CD8-positive, alpha-beta memory T cell (primary cell): ENCODE measurements at regions not wholly inside any gene's neighbourhood (a gene's known extent, or its start where the extent isn't known, plus 50 kb on each side); places are given as distances from the start of the nearest gene placed in this dataset.
"Not testable (repeated sequence)": the region's sequence is repeated elsewhere in the genome, so short reads cannot be mapped to it uniquely, and the experiment has no call there.

Experiments
- CTCF ChIA-PET: fragments of 350-600 bp; sonication (Branson Sonifier 250); formaldehyde crosslinking; loops from one replicate; lab custom pipeline; 2021; ENCODE audit warnings: antibody characterized with exemption; lab: Charles Lee
- POLR2A ChIA-PET: fragments of 350-600 bp; sonication (Branson Sonifier 250); formaldehyde crosslinking; loops from one replicate; lab custom pipeline; 2021; ENCODE audit warnings: antibody characterized with exemption; lab: Charles Lee
- DNase-seq, 5 donors: peaks; one replicate each; pipeline versions ENCODE4 v3.0.0 to v3.0.0-alpha.2; 2020 to 2022; ENCODE audit warnings: mixed read lengths in 1 of 5
- H3K27ac ChIP-seq: one replicate; pipeline ENCODE4 v1.7.0; 2013; ENCODE audit warnings: low read depth, mild to moderate bottlenecking, low read length, moderate library complexity
- H3K27me3 ChIP-seq: 2 replicates; pipeline ENCODE4 v1.7.0; 2013; ENCODE audit warnings: low read length, mild to moderate bottlenecking; ENCODE audit not compliant: insufficient read depth, poor library complexity, severe bottlenecking
- H3K36me3 ChIP-seq: 2 replicates; pipeline ENCODE4 v1.7.0; 2013; ENCODE audit warnings: mild to moderate bottlenecking, low read length, moderate library complexity; ENCODE audit not compliant: insufficient read depth
- H3K4me1 ChIP-seq: 2 replicates; pipeline ENCODE4 v1.7.0; 2013; ENCODE audit warnings: mild to moderate bottlenecking, low read length, moderate library complexity; ENCODE audit not compliant: insufficient read depth
- H3K4me3 ChIP-seq: 2 replicates; pipeline ENCODE4 v1.7.0; 2013; ENCODE audit warnings: mild to moderate bottlenecking, low read length
- H3K9me3 ChIP-seq: 2 replicates; pipeline ENCODE4 v1.7.0; 2013; ENCODE audit warnings: mild to moderate bottlenecking, low read length
- H3K27ac Mint-ChIP-seq, 8 donors: one replicate each; pipeline ENCODE4 v1.8.0; 2020 to 2021; ENCODE audit warnings: mixed read lengths in 8 of 8, mild to moderate bottlenecking in 6 of 8, inconsistent platforms in 3 of 8, moderate library complexity in 3 of 8
- H3K27me3 Mint-ChIP-seq, 2 donors: one replicate each; pipeline ENCODE4 v1.8.0; 2020 to 2021; ENCODE audit warnings: mixed read lengths in 2 of 2, mild to moderate bottlenecking in 1 of 2, moderate library complexity in 1 of 2
- H3K36me3 Mint-ChIP-seq, 3 donors: one replicate each; pipeline ENCODE4 v1.8.0; 2020 to 2021; ENCODE audit warnings: mixed read lengths in 3 of 3, inconsistent platforms in 1 of 3, mild to moderate bottlenecking in 1 of 3
- H3K4me1 Mint-ChIP-seq, 3 donors: one replicate each; pipeline ENCODE4 v1.8.0; 2020 to 2021; ENCODE audit warnings: mixed read lengths in 3 of 3, inconsistent platforms in 1 of 3, mild to moderate bottlenecking in 1 of 3
- H3K4me3 Mint-ChIP-seq, 7 donors: one replicate each; pipeline ENCODE4 v1.8.0; 2020 to 2021; ENCODE audit warnings: mixed read lengths in 7 of 7, mild to moderate bottlenecking in 6 of 7, moderate library complexity in 4 of 7, inconsistent platforms in 2 of 7
- H3K9me3 Mint-ChIP-seq, 5 donors: one replicate each; pipeline ENCODE4 v1.8.0; 2020 to 2022; ENCODE audit warnings: mixed read lengths in 5 of 5, mild to moderate bottlenecking in 3 of 5, moderate library complexity in 2 of 5, inconsistent platforms in 1 of 5

DNA sequence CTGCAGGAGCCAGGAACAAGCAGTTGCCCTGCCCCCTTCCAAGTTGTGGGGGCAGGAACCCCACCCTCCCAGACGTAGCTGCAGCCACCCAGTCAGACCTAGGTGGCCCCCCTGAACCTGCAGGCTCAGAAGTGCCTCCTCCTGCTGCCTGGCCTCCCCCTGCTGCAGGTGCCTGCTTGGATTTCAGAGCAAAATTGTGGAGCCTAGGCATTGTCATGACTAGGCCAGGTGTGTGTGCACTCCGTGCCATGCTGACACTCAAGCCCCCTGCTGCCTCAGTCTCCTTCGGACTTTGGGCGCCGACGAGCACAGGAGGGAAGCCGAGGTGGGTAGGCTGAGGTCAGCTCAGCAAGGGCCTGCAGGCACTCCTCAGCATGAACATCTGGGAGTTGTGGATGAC, 733.9 kb upstream of the ZWINT start:
- DNase-seq: no peak
- Mint-ChIP-seq H3K4me3 (no peak overlapping the region), H3K27ac (no peak overlapping the region), H3K27me3 (no peaks in the 10 kb centered on the region), H3K4me1 (no peaks in the 10 kb centered on the region), H3K36me3 (no peaks in the 10 kb centered on the region), H3K9me3 (peaks cover 0 to 18% (median 9%) of the 10 kb centered on the region in 5 donors)
- ChIA-PET POLR2A (no interaction called here), CTCF (no interaction called here)
- Histone ChIP-seq H3K36me3 (no peaks in the 10 kb centered on the region), H3K4me3 (no peak overlapping the region), H3K27me3 (no peaks in the 10 kb centered on the region), H3K9me3 (no peaks in the 10 kb centered on the region), H3K27ac (no peak overlapping the region), H3K4me1 (no peaks in the 10 kb centered on the region)

DNA sequence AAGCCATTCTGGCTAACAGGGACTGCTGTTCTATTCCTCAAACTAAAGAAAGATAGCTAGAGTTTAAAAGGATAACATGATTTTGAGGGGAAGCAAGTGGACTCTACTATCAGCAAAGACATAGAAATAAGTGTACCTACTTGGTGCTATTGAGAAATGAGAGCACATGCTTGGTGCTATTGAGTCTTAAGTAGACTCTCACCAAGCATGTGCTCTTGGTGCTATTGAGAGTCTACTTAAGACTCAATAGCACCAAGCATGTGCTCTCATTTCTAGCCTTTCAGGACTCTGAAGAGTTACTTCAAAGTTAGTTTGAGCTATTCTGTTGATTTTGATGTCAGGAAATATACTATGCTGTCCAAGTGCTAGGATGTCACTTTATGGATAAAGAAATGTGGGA, 733.0 kb upstream of the ZWINT start:
- no peak for DNase-seq
- H3K27me3 Mint-ChIP-seq: no peaks in the 10 kb centered on the region
- H3K27ac Mint-ChIP-seq: no peak overlapping the region
- no peak overlapping the region for H3K4me3 Mint-ChIP-seq
- Histone ChIP-seq H3K4me3 (no peak overlapping the region), H3K9me3 (no peaks in the 10 kb centered on the region), H3K27ac (no peak overlapping the region), H3K36me3 (no peaks in the 10 kb centered on the region), H3K27me3 (no peaks in the 10 kb centered on the region), H3K4me1 (no peaks in the 10 kb centered on the region)
- ChIA-PET CTCF (no interaction called here), POLR2A (no interaction called here)
- no peaks in the 10 kb centered on the region for H3K36me3 Mint-ChIP-seq
- H3K4me1 Mint-ChIP-seq: no peaks in the 10 kb centered on the region
- H3K9me3 Mint-ChIP-seq: peaks cover 0 to 21% (median 9%) of the 10 kb centered on the region in 5 donors

DNA sequence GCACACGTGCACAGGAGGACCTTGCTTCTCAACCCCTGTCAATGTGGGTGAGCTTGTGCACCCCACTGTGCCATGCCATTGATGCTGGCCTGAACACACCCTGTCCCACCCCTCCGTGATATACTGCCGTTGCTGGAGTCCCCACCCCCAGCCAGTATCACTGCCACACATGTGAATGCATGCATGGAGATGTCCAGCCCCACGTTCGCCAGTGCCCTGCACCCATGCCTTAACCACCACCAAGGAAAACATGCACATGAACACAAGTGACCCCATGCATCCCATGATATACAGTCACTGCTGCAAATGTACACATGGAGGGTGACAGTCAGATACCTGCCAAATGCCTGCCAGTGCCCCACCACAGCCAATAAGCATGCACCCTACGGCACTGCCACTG, 692.5 kb upstream of the ZWINT start:
- Mint-ChIP-seq H3K4me1 (no peaks in the 10 kb centered on the region), H3K4me3 (no peak overlapping the region), H3K27ac (no peak overlapping the region), H3K36me3 (no peaks in the 10 kb centered on the region), H3K27me3 (no peaks in the 10 kb centered on the region), H3K9me3 (peaks cover 4 to 40% (median 16%) of the 10 kb centered on the region in 5 donors)
- ChIA-PET CTCF (no interaction called here), POLR2A (no interaction called here)
- Histone ChIP-seq H3K9me3 (no peaks in the 10 kb centered on the region), H3K4me1 (no peaks in the 10 kb centered on the region), H3K27me3 (no peaks in the 10 kb centered on the region), H3K36me3 (no peaks in the 10 kb centered on the region), H3K27ac (no peak overlapping the region), H3K4me3 (no peak overlapping the region)
- no peak for DNase-seq

DNA sequence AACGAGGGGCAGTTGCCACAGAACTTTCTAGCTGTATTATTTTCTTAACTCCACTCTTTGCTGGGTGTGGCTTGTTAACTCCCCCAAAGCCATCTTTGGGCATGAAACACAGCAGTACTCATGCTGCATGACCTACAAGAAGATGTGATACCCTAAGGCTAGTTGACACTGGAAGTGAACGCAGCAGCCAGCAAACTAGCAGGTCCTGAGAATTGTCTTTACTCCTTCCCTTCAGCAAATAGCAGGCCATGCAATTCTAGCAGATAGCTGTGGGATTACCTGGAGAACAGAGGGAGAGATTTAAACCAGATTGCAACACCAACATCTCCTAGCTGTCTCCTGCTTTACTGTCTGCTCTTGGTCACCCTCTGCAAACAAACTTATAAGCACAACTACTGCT, 688.0 kb upstream of the ZWINT start:
- Histone ChIP-seq H3K4me3 (no peak overlapping the region), H3K4me1 (no peaks in the 10 kb centered on the region), H3K9me3 (no peaks in the 10 kb centered on the region), H3K27ac (no peak overlapping the region), H3K27me3 (no peaks in the 10 kb centered on the region), H3K36me3 (no peaks in the 10 kb centered on the region)
- no peak overlapping the region for H3K4me3 Mint-ChIP-seq
- ChIA-PET CTCF (no interaction called here), POLR2A (no interaction called here)
- H3K36me3 Mint-ChIP-seq: no peaks in the 10 kb centered on the region
- H3K4me1 Mint-ChIP-seq: no peaks in the 10 kb centered on the region
- no peak overlapping the region for H3K27ac Mint-ChIP-seq
- no peak for DNase-seq
- no peaks in the 10 kb centered on the region for H3K27me3 Mint-ChIP-seq
- peaks cover 2 to 24% (median 9%) of the 10 kb centered on the region in 5 donors for H3K9me3 Mint-ChIP-seq

DNA sequence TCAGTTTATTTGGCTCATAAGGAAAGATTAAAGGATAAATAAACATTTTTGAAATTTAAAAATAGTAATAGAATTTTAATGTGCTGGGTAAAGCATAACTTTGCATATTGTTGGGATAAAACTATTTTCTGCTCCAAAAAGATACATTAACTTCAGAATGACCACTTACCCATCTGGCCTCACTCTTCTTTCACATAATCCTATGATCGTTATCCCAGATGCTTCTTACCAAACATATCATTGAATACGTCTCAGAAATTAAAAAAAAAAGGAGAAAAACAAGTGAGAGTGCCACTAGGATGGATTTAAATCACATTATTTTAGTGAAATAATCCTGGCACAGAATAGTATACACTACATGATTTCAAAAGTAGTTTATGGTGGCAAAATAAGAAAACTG, 677.5 kb upstream of the ZWINT start:
- Mint-ChIP-seq H3K4me1 (no peaks in the 10 kb centered on the region), H3K27ac (no peak overlapping the region), H3K36me3 (no peaks in the 10 kb centered on the region), H3K9me3 (peaks cover 0 to 16% (median 3%) of the 10 kb centered on the region in 5 donors), H3K27me3 (no peaks in the 10 kb centered on the region), H3K4me3 (no peak overlapping the region)
- no peak for DNase-seq
- ChIA-PET POLR2A (no interaction called here), CTCF (no interaction called here)
- Histone ChIP-seq H3K4me1 (no peaks in the 10 kb centered on the region), H3K36me3 (no peaks in the 10 kb centered on the region), H3K27me3 (no peaks in the 10 kb centered on the region), H3K9me3 (no peaks in the 10 kb centered on the region), H3K27ac (no peak overlapping the region), H3K4me3 (no peak overlapping the region)

DNA sequence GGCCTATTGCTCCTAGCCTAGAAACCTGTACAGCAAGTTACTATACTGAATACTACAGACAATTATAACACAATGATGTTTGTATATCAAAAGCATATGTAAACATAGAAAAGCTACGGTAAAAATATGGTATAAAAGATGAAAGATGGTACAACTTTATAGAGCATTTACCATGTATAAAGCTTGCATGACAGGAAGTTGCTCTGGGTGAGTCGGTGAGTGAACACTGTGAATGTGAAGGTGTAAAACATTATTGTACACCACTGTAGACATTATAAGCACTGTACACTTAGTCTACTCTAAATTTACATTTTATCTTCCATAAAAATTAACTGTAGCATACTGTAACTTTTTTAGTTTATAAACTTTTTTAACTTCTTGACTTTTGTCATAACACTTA, 674.3 kb upstream of the ZWINT start:
- no peak overlapping the region for H3K4me3 Mint-ChIP-seq
- peaks cover 16 to 31% (median 20%) of the 10 kb centered on the region in 5 donors for H3K9me3 Mint-ChIP-seq

DNA sequence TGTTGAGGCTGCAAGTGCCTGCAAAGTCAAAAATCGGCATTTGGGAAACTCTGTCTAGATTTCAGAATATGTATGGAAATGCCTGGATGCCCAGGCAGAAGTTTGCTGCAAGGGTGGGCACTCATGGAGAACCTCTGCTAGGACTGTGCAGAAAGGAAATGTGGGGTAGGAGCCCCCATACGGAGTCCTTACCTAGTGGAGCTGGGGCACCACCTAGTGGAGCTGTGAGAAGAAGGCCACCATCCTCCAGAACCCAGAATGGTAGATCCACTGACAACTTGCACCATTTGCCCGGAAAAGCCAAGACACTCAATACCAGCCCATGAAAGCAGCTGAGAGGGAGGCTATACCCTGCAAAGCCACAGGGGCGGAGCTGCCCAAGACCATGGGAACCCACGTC, 671.2 kb upstream of the ZWINT start:
- POLR2A ChIA-PET, H3K4me1 Mint-ChIP-seq, H3K27ac ChIP-seq, H3K36me3 ChIP-seq, H3K27ac Mint-ChIP-seq, H3K4me3 Mint-ChIP-seq, H3K27me3 ChIP-seq, DNase-seq, CTCF ChIA-PET, H3K9me3 ChIP-seq, H3K27me3 Mint-ChIP-seq, H3K36me3 Mint-ChIP-seq, H3K4me1 ChIP-seq, H3K4me3 ChIP-seq: not testable (repeated sequence)
- peaks cover 22 to 34% (median 26%) of the 10 kb centered on the region in 5 donors for H3K9me3 Mint-ChIP-seq

More for the DNA sequence above, 674.3 kb upstream of the ZWINT start:
- no peaks in the 10 kb centered on the region for H3K4me1 ChIP-seq
- H3K27me3 ChIP-seq: no peaks in the 10 kb centered on the region
- no peaks in the 10 kb centered on the region for H3K9me3 ChIP-seq
- no peak overlapping the region for H3K27ac ChIP-seq
- no peak for DNase-seq
- POLR2A ChIA-PET: no interaction called here
- Mint-ChIP-seq H3K4me1 (no peaks in the 10 kb centered on the region), H3K27me3 (no peaks in the 10 kb centered on the region), H3K27ac (no peak overlapping the region), H3K36me3 (no peaks in the 10 kb centered on the region)
- no peak overlapping the region for H3K4me3 ChIP-seq
- H3K36me3 ChIP-seq: no peaks in the 10 kb centered on the region
- CTCF ChIA-PET: no interaction called here

DNA sequence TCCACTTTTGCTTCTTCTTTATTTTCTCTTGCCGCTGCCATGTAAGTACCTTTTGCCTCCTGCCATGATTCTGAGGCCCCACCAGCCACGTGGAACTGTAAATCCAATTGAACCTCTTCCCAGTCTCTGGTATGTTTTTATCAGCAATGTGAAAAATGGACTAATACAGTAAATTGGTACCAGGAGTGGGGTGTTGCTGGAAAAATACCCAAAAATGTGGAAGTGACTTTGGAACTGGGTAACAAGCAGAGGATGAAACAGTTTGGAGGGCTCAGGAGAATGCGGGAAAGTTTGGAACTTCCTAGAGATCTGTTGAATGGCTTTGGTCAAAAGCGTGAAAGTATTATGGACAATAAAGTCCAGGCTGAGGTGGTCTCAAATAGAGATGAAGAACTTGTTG, 670.3 kb upstream of the ZWINT start:
- Histone ChIP-seq H3K4me3 (no peak overlapping the region), H3K4me1 (no peaks in the 10 kb centered on the region), H3K27me3 (no peaks in the 10 kb centered on the region), H3K36me3 (no peaks in the 10 kb centered on the region), H3K9me3 (no peaks in the 10 kb centered on the region), H3K27ac (no peak overlapping the region)
- no peak overlapping the region for H3K27ac Mint-ChIP-seq
- no peak for DNase-seq
- H3K9me3 Mint-ChIP-seq: peaks cover 22 to 36% (median 26%) of the 10 kb centered on the region in 5 donors
- no peak overlapping the region for H3K4me3 Mint-ChIP-seq
- ChIA-PET POLR2A (no interaction called here), CTCF (no interaction called here)
- no peaks in the 10 kb centered on the region for H3K27me3 Mint-ChIP-seq
- H3K36me3 Mint-ChIP-seq: no peaks in the 10 kb centered on the region
- H3K4me1 Mint-ChIP-seq: no peaks in the 10 kb centered on the region

DNA sequence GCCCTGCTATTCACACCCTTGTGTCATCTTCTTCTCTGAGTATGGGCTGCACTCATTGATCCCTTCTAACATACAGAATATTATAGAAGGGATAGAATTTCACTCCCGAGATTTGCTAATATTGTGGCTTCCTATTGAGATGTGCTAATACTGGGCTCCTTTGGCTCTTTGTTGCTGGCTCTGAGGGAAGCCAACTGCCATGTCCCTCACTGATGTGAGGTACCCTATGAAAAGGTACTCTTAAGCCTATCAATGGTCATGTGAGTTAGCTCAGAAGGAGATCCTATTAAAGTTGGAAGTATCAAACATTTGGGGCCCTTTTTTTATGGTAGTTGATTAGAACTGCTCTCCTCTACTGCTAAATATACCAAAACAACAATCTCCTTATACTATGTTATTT, 665.2 kb upstream of the ZWINT start:
- ChIA-PET POLR2A (no interaction called here), CTCF (no interaction called here)
- no peaks in the 10 kb centered on the region for H3K9me3 ChIP-seq
- H3K9me3 Mint-ChIP-seq: peaks cover 12 to 32% (median 20%) of the 10 kb centered on the region in 5 donors
- no peak overlapping the region for H3K4me3 ChIP-seq
- no peak overlapping the region for H3K27ac Mint-ChIP-seq
- no peak overlapping the region for H3K27ac ChIP-seq
- no peaks in the 10 kb centered on the region for H3K36me3 ChIP-seq
- H3K27me3 ChIP-seq: no peaks in the 10 kb centered on the region
- DNase-seq: no peak
- no peaks in the 10 kb centered on the region for H3K4me1 ChIP-seq
- H3K27me3 Mint-ChIP-seq: no peaks in the 10 kb centered on the region
- no peaks in the 10 kb centered on the region for H3K36me3 Mint-ChIP-seq
- no peak overlapping the region for H3K4me3 Mint-ChIP-seq
- no peaks in the 10 kb centered on the region for H3K4me1 Mint-ChIP-seq
